ENCODE measurements at regions not wholly inside any gene's neighbourhood (a gene's known extent, or its start where the extent isn't known, plus 50 kb on each side); places are given as distances from the start of the nearest gene placed in this dataset.
"Not testable (repeated sequence)": the region's sequence is repeated elsewhere in the genome, so short reads cannot be mapped to it uniquely, and the experiment has no call there.

DNA sequence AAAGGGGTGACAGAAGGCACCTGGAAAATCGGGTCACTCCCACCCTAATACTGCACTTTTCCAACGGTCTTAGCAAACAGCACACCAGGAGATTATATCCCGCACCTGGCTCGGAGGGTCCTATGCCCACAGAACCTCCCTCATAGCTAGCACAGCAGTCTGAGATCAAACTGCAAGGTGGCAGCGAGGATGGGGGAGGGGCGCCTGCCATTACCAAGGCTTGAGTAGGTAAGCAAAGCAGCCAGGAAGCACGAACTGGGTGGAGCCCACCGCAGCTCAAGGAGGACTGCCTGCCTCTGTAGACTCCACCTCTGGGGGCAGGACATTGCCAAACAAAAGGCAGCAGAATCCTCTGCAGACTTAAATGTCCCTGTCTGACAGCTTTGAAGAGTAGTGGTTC, 101.8 kb downstream of the TBX20 start:
- not testable (repeated sequence) for DNase-seq (ENCODE audit: low read depth)

DNA sequence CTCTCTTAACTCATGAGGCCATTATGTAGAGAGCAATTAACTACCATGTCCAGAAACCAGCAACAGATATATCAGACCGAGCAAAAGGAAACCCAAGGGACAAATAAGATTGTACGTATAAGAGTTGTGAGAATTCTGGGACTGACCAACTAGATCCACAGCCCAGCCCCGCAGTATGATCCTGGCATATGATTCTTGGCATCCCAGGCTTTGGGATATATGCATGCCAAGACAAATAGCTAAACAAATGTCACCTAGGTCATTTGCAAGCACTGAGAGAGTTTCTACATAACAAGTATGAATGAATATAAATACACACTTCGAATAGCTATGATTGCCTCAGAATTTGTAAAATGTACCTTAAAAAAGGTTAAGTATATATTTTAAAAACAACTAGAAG, 105.9 kb downstream of the TBX20 start:
- DNase-seq (ENCODE audit: low read depth): not testable (repeated sequence)

- not testable (repeated sequence) for DNase-seq (ENCODE audit: low read depth)
These were observed 104.8 kb upstream of the DPY19L1 start for GRCh38 chr7:35142125-35142524.

DNA sequence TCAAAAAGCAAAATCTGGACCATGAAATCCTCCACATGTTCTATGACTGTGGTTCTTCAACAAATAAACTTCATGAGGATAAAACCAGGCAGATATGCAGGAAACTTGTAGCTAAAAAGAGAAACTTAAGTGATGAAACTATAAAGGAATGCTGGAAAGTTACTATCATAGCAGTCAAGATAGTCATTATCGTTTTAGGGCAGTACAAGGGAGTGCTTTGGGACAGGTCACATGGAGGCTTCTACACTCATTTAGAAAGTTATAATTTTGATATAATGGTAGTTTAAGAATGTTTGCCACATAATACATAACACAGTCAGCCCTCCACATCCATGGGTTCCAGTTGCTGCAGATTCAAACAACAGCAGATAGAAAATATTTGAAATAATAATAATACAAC, 102.0 kb upstream of the DPY19L1 start:
- not testable (repeated sequence) for DNase-seq (ENCODE audit: low read depth)

- not testable (repeated sequence) for DNase-seq (ENCODE audit: low read depth)
These were observed 96.2 kb upstream of the DPY19L1 start for GRCh38 chr7:35133465-35133864.

DNA sequence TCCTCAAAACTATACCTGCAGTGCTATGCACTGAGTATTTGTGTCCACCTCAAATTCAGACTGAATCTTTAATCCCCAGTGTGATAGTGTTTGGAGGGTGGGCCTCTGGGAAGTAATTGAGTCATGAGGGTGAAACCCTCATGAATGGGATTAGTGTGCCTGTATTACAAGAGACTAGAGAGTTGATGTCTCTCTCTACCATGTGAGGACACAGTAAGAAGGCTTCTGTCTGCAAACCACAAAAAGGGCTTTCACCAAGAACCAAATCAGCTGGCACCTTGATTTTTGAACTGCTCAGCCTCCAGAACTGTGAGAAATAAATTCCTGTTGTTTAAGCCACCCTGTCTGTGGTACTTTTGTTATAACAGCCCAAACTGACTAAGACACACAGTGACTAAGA, 95.7 kb upstream of the DPY19L1 start:
- DNase-seq (ENCODE audit: low read depth): not testable (repeated sequence)

DNA sequence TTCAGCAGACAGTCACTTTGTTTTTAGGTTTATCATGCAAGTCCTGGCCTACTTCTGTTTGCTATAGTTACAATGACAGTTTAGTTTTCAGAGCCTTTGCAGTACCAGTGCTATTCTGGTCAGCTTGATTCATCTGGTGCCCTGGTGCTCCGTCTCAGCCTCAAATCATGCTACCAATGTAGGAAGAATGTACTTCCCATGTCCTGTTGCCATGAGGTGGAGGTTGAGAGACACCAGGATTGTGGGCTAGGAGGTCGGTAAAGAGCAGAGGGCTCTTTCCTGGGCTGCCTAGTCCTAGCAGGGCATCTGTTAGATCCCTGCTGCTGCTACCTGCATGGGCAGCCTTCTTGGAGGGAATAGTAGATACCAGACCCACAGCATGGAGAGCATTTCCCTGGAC, 91.4 kb upstream of the DPY19L1 start:
- not testable (repeated sequence) for DNase-seq (ENCODE audit: low read depth)

DNA sequence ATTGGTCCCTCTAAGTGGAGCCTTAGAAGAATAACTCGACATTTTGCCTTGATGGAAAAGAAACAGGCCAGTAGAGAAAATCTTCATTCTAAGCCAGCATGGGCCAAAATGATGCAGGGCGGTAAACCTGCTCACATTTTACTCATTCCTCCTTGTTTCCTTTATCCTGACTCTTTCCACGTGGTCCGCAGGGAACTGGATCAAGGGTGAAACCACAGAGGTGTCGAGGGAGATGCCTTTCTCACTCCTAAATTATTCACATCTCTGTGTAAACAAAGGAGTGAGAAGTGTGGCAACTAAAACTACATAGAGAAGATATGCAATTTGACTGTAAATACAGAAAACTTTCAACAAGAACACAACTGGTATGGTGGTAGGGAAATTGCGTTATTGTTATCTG, 81.2 kb upstream of the DPY19L1 start:
- DNase-seq (ENCODE audit: low read depth): not testable (repeated sequence)

- peak; percentile 50 for DNase-seq (ENCODE audit: low read depth)
These were observed 69.4 kb upstream of the DPY19L1 start for GRCh38 chr7:35106667-35107066.

GRCh38 chr7:35105511-35105910, 68.2 kb upstream of the DPY19L1 start:
- DNase-seq (ENCODE audit: low read depth): not testable (repeated sequence)

- DNase-seq (ENCODE audit: low read depth): not testable (repeated sequence)
These were observed 65.6 kb upstream of the DPY19L1 start for GRCh38 chr7:35102845-35103244.

GRCh38 chr7:35092961-35093360, 55.7 kb upstream of the DPY19L1 start:
- DNase-seq (ENCODE audit: low read depth): not testable (repeated sequence)
